HG02840 (cell line): ENCODE measurements at regions not wholly inside any gene's neighbourhood (a gene's known extent, or its start where the extent isn't known, plus 50 kb on each side); places are given as distances from the start of the nearest gene placed in this dataset.
"Not testable (repeated sequence)": the region's sequence is repeated elsewhere in the genome, so short reads cannot be mapped to it uniquely, and the experiment has no call there.

Source experiments
- ATAC-seq: cut with Tn5 transposase; IDR thresholded peaks from one replicate; pipeline ENCODE4 v1.9.1; 2021; ENCODE audit warnings: mild to moderate bottlenecking, moderate library complexity, moderate number of reproducible peaks; ENCODE audit not compliant: unreplicated experiment, low FRiP score

GRCh38 chr13:47892374-47892773, 108.7 kb downstream of the SUCLA2 start:
- no peak for ATAC-seq

DNA sequence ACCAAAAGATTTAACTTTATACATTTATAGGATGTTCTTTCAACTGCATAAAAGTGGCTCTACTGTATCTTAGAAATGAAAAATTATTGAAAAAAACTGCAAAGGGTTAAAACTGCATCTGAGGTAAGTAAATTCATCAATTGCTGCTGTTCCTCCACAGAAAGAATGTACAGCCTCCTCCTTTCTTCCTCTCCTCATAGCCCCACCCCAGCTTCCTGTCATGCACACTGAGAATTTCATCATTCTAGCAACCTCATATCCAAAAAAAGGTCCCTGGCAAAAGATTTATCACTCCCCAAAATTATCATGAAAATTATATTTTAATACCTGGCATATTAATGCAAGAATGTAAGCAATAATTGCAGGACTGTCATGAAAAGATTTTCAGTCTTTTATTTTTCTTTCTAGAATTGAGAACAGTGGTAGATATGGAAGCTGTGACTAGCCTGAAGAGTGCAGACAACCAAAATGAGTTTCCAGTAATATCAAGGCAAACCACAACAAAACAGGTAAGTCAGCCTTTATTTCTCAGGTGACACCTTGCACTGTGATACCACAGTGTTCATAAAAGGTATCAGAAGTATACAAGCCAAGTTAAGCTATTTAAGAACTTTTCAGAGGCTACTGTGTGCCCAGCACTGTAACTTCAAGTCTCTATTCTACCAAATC, 110.8 kb downstream of the SUCLA2 start:
- ATAC-seq: no peak

DNA sequence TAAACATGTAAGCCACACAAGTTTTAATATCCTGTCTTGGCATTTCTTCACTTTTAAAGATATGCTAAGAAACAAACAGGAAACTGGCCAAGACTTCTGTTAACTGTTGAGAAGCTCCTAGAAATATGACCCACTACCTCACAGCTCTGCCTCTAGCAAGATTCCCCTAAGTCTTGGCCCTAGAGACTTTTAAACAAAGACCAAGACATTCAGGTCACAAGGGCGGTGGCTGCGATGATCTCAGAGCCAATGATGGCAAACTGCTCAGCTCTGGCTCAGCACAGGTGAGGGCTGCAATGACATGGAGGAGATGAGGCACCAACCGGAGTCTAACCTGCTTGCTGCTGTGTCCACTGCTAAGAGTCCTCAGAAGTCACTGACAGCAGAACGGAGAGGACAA, 114.8 kb downstream of the SUCLA2 start:
- ATAC-seq: no peak

DNA sequence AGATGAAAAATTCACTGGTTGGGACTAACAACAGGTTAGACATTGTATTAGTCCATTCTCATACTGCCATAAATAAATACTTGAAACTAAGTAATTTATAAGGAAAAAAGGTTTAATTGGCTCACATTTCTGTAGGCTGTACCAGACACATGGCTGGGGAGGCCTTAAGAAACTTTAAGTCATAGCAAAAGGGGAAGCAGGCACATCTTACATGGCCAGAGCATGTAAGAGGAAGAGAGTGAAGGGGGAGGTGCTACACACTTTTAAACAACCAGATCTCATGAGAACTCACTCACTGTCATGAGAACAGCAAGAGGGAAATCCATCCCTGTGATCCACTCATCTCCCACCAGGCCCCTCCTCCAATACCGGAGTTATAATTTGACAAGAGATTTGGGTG, 125.9 kb downstream of the SUCLA2 start:
- ATAC-seq: no peak

GRCh38 chr13:47873987-47874386, 127.1 kb downstream of the SUCLA2 start:
- ATAC-seq: not testable (repeated sequence)

GRCh38 chr13:47873319-47873718, 127.8 kb downstream of the SUCLA2 start:
- not testable (repeated sequence) for ATAC-seq

- no peak for ATAC-seq
Observed at GRCh38 chr13:47869776-47870175, 131.3 kb downstream of the SUCLA2 start.

GRCh38 chr13:47865883-47866282, 135.2 kb downstream of the SUCLA2 start:
- ATAC-seq: no peak

DNA sequence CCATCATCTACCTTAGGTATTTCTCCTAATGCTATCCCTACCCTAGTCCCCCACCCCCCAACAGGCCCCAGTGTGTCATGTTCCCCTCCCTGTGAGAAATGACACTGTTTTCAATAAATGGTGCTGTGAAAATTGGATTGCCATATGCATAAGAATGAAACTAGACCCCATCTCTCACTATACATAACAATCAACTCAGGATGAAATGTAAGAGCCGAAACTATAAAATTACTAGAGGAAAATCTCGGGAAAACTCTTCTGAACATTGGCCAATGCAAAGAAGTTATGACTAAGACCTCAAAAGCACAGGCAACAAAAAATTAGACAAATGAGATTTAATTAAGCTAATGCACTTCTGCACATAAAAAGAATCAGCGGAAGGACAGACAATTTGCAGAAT, 138.2 kb downstream of the SUCLA2 start:
- ATAC-seq: no peak

GRCh38 chr13:47859165-47859564, 141.9 kb downstream of the SUCLA2 start:
- no peak for ATAC-seq

DNA sequence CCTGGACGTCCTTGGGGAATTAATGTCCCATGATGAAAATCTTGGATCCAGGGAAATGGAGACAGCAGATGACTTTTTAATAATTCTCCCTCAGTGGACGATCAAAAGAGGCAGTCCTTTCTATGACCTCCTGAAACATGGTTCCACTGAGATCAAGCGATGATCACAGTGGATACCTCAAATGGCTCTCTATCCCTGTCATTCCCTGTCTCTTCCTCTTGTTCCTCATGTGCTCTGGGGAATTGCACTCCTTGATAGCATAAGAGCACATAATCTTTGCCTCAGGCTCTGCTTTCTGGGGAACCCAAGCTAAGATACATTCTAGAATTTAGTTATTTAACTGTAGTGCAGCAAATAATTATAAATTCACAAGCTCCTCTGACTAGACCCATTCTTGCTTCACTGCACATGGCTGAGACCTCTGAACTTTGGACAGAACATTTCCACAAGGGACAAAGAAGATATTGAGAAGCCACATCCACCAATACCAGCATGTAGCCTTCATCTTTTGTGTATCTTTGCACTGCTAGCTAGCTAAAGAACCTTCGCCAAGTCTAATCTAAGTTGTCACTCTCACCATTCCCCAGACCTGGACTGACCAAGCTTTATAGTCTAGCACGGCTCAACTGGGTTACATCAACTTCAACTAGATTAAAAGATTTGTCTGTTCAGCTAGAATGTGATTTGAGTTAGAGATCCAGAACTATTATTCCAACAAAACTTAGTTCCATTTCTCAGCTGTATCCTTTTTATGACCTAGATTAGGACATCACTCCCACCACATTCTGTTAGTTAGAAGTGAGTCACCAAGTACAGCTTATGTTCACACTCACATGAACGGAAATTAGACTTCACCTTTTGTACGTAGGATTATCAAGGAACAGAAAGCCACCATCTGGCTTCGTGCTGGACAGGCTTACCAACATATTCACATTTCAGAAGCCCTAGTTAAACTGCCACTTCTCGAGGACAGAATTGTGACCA, 142.7 kb downstream of the SUCLA2 start:
- ATAC-seq: no peak

GRCh38 chr13:47853236-47853635, 147.8 kb downstream of the SUCLA2 start:
- no peak for ATAC-seq

DNA sequence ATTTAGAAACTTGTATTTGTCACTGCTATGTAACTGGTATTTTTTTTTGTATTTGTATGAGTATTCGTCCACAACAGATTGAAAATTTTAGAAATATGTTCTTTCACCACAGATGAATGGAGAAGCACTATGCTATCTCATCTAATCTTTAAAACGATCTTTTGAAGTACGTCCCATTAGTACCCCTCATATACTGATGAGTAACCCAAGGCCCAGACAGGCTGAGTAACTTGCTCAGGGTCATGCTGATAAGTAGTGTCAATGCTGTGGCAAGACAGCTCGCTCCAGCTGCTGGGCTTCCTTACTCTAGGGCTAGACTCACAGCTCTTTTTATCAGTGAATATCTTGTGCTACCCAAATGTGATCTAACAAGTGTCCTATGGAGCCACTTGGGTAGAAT, 154.2 kb downstream of the SUCLA2 start:
- ATAC-seq: no peak

DNA sequence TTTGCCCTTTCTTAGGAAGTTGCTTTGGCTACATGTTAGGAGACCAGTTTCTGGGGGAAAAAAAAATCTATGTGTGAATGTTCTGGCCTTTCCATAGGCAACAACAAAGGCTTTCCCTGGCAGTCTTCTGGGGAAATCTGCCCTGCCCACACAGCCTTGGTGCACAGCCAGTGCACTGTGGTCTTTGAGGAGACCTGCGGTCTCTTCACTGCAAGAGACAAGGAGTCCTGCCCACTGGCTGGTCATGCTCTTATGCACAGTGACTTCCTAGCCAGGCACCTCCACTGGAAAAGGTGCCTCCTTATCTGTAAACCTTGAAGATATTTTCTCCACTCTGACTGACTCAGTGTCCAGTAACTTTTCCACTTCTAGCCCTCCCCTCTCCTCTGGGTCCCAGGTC, 155.1 kb downstream of the SUCLA2 start:
- no peak for ATAC-seq

GRCh38 chr13:47843005-47843404, 158.1 kb downstream of the SUCLA2 start:
- ATAC-seq: peak; percentile 63

DNA sequence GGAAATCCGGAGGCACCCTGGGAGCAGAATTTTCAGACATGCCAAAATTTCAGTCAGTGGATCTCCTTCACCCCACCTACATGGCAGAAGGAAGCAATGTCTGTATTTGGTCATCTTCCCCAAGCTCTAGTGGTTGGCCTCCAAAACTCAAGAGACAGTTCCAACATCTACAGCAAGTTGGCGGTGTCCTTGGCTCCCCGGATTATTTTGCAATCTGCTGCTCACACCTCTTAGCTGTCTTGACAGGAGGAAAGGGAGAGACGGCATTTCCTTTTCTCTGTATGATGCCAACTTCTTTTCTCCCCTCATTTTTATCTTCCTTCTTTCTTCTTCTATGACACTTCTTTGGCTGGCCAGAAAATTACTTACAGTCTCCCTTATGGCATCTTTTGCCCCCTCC, 159.9 kb downstream of the SUCLA2 start:
- ATAC-seq: no peak

- no peak for ATAC-seq
Observed at GRCh38 chr13:47837906-47838305, 163.2 kb downstream of the SUCLA2 start.

DNA sequence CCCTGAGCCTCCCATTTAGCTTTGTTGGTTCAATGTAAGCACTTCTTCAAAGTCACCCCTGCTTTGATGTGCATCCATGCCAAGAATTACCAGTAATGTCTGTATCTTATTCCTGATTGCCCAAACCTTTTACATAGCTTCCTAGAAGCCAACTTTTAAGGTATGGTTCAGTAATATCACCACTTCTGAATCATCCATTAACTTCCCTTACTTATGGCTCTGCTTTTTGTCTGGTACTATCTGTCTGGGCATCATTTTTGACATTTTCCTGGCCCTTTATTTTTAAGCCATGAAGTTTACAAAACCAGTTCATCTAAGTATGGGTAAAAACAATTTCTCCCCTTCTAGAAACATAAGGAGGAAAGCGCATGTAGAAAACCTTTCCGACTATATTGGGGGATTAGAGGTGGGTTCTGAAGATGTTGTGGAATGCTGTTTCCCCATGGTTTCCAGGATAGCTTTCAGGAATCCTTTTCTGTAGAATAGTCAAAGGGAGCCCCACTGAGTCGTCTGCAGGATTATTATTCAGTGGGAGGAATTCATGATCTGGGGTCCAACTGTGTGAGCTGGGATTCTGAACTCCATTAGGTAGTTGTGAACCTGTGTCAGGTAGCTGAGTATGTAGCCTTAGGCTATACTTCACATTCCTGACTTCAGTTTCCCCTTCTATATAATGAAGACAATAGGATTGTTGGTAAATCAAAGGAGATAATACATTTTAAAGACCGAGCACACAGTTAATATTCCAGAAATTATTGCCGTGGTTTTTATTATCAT, 163.8 kb downstream of the SUCLA2 start:
- no peak for ATAC-seq

DNA sequence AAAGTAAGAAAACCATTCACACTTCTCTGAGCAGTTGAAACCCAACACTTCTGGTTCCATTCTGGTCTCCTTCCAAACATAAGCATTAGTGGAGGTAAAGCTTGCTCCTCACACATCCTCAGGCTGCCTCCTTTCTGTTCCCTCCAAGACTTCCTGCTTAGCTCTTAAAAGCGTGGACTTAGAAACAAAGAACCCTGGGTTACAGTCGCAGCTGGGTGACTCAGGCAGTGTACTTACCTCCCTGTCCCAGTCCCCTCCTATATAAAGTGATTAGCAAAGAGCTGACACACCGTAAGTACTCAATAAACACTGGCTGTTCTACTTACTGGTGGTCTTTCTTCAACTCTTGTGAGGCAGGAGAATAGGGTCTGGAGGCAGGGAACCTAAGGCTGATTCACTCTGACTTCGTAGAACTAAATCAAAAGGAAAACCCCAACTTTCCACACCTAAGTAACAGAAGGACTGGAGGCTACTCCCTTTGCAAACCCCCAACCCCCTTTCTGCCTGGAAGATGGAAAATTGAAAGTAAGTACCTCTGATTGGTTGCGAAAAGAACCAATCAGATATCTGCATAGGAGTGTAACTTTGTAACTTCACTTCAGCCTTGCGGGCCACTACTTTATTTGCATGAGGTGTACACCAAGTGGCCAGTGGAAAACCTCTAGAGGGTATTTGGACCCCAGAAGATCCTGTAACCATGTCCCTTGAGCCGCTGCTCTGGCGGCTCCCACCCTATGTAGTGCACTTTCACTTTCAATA, 165.4 kb downstream of the SUCLA2 start:
- ATAC-seq: no peak

GRCh38 chr13:47832458-47832972, 168.6 kb downstream of the SUCLA2 start:
- ATAC-seq: no peak
